ENCODE measurements at regions not wholly inside any gene's neighbourhood (a gene's known extent, or its start where the extent isn't known, plus 50 kb on each side); places are given as distances from the start of the nearest gene placed in this dataset.
"Not testable (repeated sequence)": the region's sequence is repeated elsewhere in the genome, so short reads cannot be mapped to it uniquely, and the experiment has no call there.

GRCh38 chr4:17020901-17021300 is 122.5 kb upstream of the LDB2 start:
- H3K4me3 Mint-ChIP-seq = no peak overlapping the region
- H3K9me3 Mint-ChIP-seq = no peaks in the 10 kb centered on the region
- H3K36me3 Mint-ChIP-seq (ENCODE audit: low read depth) = no peaks in the 10 kb centered on the region
- intact Hi-C loops (cut with micrococcal nuclease) = no loop called here
- no peaks in the 10 kb centered on the region for H3K4me1 Mint-ChIP-seq (ENCODE audit: low read depth)
- no peak overlapping the region for H3K27ac Mint-ChIP-seq
- CTCF ChIA-PET = no interaction called here
- peaks cover 10% of the 10 kb centered on the region for H3K27me3 Mint-ChIP-seq (ENCODE audit: low read depth)
- no peak for DNase-seq

- Mint-ChIP-seq H3K36me3 (ENCODE audit: low read depth) (no peaks in the 10 kb centered on the region), H3K4me3 (no peak overlapping the region), H3K27ac (no peak overlapping the region), H3K4me1 (ENCODE audit: low read depth) (no peaks in the 10 kb centered on the region), H3K27me3 (ENCODE audit: low read depth) (peaks cover 10% of the 10 kb centered on the region), H3K9me3 (no peaks in the 10 kb centered on the region)
- DNase-seq = no peak
- CTCF ChIA-PET = no interaction called here
- intact Hi-C loops (cut with micrococcal nuclease) = no loop called here
These were observed 122.0 kb upstream of the LDB2 start for GRCh38 chr4:17020451-17020850.

DNA sequence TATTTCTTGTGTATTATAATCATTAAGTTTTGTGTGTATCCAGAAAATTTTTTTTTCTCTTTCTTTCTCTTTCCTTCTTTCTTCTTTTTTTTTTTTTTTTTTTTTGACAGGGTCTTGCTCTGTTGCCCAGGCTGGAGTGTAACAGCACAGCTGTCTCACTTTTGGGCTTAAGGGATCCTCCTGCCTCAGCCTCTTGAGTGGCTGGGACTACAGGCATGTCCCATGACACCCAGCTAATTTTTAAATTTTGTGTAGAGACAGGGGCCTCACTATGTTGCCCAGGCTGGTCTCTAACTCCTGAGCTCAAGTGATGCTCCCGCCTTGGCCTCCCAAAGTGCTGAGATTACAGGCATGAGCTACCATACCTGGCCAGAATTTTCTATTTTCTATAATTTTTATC is 120.2 kb upstream of the LDB2 start:
- intact Hi-C loops (cut with micrococcal nuclease) = loop anchor here (10.0 kb wide), 1 partner anchor 306 kb away; no protein-coding TSS in a partner anchor
- not testable (repeated sequence) for H3K36me3 Mint-ChIP-seq (ENCODE audit: low read depth); H3K4me3 Mint-ChIP-seq; H3K27ac Mint-ChIP-seq; DNase-seq; H3K27me3 Mint-ChIP-seq (ENCODE audit: low read depth); H3K9me3 Mint-ChIP-seq; H3K4me1 Mint-ChIP-seq (ENCODE audit: low read depth)
- CTCF ChIA-PET = interaction anchor here (1.1 kb wide), 1 partner anchor 143 kb away, joined by 3 read pairs; no protein-coding TSS in a partner anchor

DNA sequence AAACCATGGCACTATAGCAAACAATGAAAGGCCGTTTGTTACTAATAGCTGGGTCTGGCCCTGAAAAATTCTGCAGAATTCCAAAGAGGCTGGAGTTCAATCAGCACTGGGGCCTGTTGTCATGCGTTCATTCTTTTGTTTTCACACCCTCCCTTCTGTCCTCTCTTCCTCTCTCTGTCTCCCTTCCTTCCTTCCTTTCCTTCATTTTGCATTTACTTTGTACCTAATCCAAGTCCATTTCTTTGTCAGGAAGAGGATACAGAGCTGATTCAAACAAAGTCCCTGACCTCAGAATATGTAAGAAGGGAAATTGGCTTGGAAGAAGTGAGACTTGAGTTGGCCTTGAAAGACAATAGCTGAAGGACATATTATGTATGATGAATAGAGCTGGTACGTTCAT is 119.6 kb upstream of the LDB2 start:
- Mint-ChIP-seq H3K4me1 (ENCODE audit: low read depth) (no peaks in the 10 kb centered on the region), H3K9me3 (no peaks in the 10 kb centered on the region), H3K27me3 (ENCODE audit: low read depth) (peaks cover 10% of the 10 kb centered on the region), H3K27ac (no peak overlapping the region), H3K4me3 (no peak overlapping the region), H3K36me3 (ENCODE audit: low read depth) (no peaks in the 10 kb centered on the region)
- no peak for DNase-seq
- CTCF ChIA-PET = interaction anchor here (1.1 kb wide), 1 partner anchor 143 kb away, joined by 3 read pairs; no protein-coding TSS in a partner anchor
- intact Hi-C loops (cut with micrococcal nuclease) = loop anchor here (10.0 kb wide), 1 partner anchor 307 kb away; no protein-coding TSS in a partner anchor

- intact Hi-C loops (cut with micrococcal nuclease) = loop anchor here (10.0 kb wide), 1 partner anchor 311 kb away; no protein-coding TSS in a partner anchor
- H3K27me3 Mint-ChIP-seq (ENCODE audit: low read depth) = no peaks in the 10 kb centered on the region
- no peaks in the 10 kb centered on the region for H3K9me3 Mint-ChIP-seq
- no peak for DNase-seq
- no peak overlapping the region for H3K4me3 Mint-ChIP-seq
- CTCF ChIA-PET = no interaction called here
- no peaks in the 10 kb centered on the region for H3K4me1 Mint-ChIP-seq (ENCODE audit: low read depth)
- no peaks in the 10 kb centered on the region for H3K36me3 Mint-ChIP-seq (ENCODE audit: low read depth)
- H3K27ac Mint-ChIP-seq = no peak overlapping the region
These were observed 115.0 kb upstream of the LDB2 start for GRCh38 chr4:17013382-17014006.

- H3K27me3 Mint-ChIP-seq (ENCODE audit: low read depth) = no peaks in the 10 kb centered on the region
- CTCF ChIA-PET = no interaction called here
- DNase-seq = no peak
- no peak overlapping the region for H3K4me3 Mint-ChIP-seq
- H3K27ac Mint-ChIP-seq = no peak overlapping the region
- H3K36me3 Mint-ChIP-seq (ENCODE audit: low read depth) = no peaks in the 10 kb centered on the region
- H3K9me3 Mint-ChIP-seq = no peaks in the 10 kb centered on the region
- no peaks in the 10 kb centered on the region for H3K4me1 Mint-ChIP-seq (ENCODE audit: low read depth)
- intact Hi-C loops (cut with micrococcal nuclease) = loop anchor here (10.0 kb wide), 1 partner anchor 312 kb away; no protein-coding TSS in a partner anchor
These were observed 114.0 kb upstream of the LDB2 start for GRCh38 chr4:17012451-17012850.

- intact Hi-C loops (cut with micrococcal nuclease) = loop anchor here (10.0 kb wide), 1 partner anchor 314 kb away; no protein-coding TSS in a partner anchor
- no peaks in the 10 kb centered on the region for H3K4me1 Mint-ChIP-seq (ENCODE audit: low read depth)
- H3K27me3 Mint-ChIP-seq (ENCODE audit: low read depth) = no peaks in the 10 kb centered on the region
- H3K4me3 Mint-ChIP-seq = no peak overlapping the region
- H3K27ac Mint-ChIP-seq = no peak overlapping the region
- no peaks in the 10 kb centered on the region for H3K9me3 Mint-ChIP-seq
- H3K36me3 Mint-ChIP-seq (ENCODE audit: low read depth) = no peaks in the 10 kb centered on the region
- CTCF ChIA-PET = interaction anchor here (0.6 to 0.8 kb wide), 3 partner anchors 13 to 504 kb away, joined by 3 read pairs; no protein-coding TSS in a partner anchor
- no peak for DNase-seq
These were observed 112.1 kb upstream of the LDB2 start for GRCh38 chr4:17010426-17011087.

- Mint-ChIP-seq H3K27me3 (ENCODE audit: low read depth) (no peaks in the 10 kb centered on the region), H3K4me1 (ENCODE audit: low read depth) (no peaks in the 10 kb centered on the region), H3K9me3 (no peaks in the 10 kb centered on the region), H3K27ac (no peak overlapping the region), H3K4me3 (no peak overlapping the region), H3K36me3 (ENCODE audit: low read depth) (no peaks in the 10 kb centered on the region)
- intact Hi-C loops (cut with micrococcal nuclease) = loop anchor here (10.0 kb wide), 1 partner anchor 315 kb away; no protein-coding TSS in a partner anchor
- CTCF ChIA-PET = interaction anchor here (0.8 kb wide), 1 partner anchor 14 kb away, joined by 3 read pairs; no protein-coding TSS in a partner anchor
- DNase-seq = no peak
These were observed 111.5 kb upstream of the LDB2 start for GRCh38 chr4:17009871-17010367.

GRCh38 chr4:17008834-17009345 is 110.4 kb upstream of the LDB2 start:
- intact Hi-C loops (cut with micrococcal nuclease) = no loop called here
- no peaks in the 10 kb centered on the region for H3K27me3 Mint-ChIP-seq (ENCODE audit: low read depth)
- H3K4me3 Mint-ChIP-seq = no peak overlapping the region
- DNase-seq = no peak
- no peaks in the 10 kb centered on the region for H3K9me3 Mint-ChIP-seq
- CTCF ChIA-PET = no interaction called here
- no peaks in the 10 kb centered on the region for H3K36me3 Mint-ChIP-seq (ENCODE audit: low read depth)
- no peaks in the 10 kb centered on the region for H3K4me1 Mint-ChIP-seq (ENCODE audit: low read depth)
- H3K27ac Mint-ChIP-seq = no peak overlapping the region

GRCh38 chr4:17003606-17004392 is 105.4 kb upstream of the LDB2 start:
- H3K4me3 Mint-ChIP-seq; DNase-seq; H3K27me3 Mint-ChIP-seq (ENCODE audit: low read depth); intact Hi-C loops (cut with micrococcal nuclease); H3K9me3 Mint-ChIP-seq; CTCF ChIA-PET; H3K4me1 Mint-ChIP-seq (ENCODE audit: low read depth); H3K36me3 Mint-ChIP-seq (ENCODE audit: low read depth); H3K27ac Mint-ChIP-seq: not testable (repeated sequence)

GRCh38 chr4:16995451-16995850 is 97.0 kb upstream of the LDB2 start:
- no peaks in the 10 kb centered on the region for H3K9me3 Mint-ChIP-seq
- no peak overlapping the region for H3K4me3 Mint-ChIP-seq
- CTCF ChIA-PET = no interaction called here
- intact Hi-C loops (cut with micrococcal nuclease) = no loop called here
- H3K27me3 Mint-ChIP-seq (ENCODE audit: low read depth) = no peaks in the 10 kb centered on the region
- DNase-seq = no peak
- H3K36me3 Mint-ChIP-seq (ENCODE audit: low read depth) = no peaks in the 10 kb centered on the region
- no peaks in the 10 kb centered on the region for H3K4me1 Mint-ChIP-seq (ENCODE audit: low read depth)
- H3K27ac Mint-ChIP-seq = no peak overlapping the region
